K562 (cell line): ENCODE measurements at regions not wholly inside any gene's neighbourhood (a gene's known extent, or its start where the extent isn't known, plus 50 kb on each side); places are given as distances from the start of the nearest gene placed in this dataset.

Experiments
- ATAC-seq: fragments of 200-7000 bp; cut with Tn5 transposase; 3 replicates; pipeline ENCODE4 v1.9.1; 2020; ENCODE audit warnings: moderate library complexity
- BruUV-seq: library from RNA; stranded (reverse); fragments of 400-500 nt; replicated peaks from 2 replicates; lab custom pipeline; 2021; lab: Mats Ljungman, UMichigan
- CTCF ChIA-PET: fragments of 300-600 bp; formaldehyde crosslinking; extraction: SDS; loops from one replicate; lab custom pipeline; 2021; ENCODE audit warnings: low intra/inter-chr PET ratio; lab: Yijun Ruan, JAX
- POLR2A ChIA-PET: fragments of 300-600, 350-650 bp; sonication (Branson Sonifier 250); formaldehyde crosslinking; extraction: SDS; loops from one replicate; lab custom pipeline; 2021; ENCODE audit warnings: antibody characterized with exemption, inconsistent platforms; lab: Yijun Ruan, JAX
- DNase-seq, 4 experiments: peaks; one replicate each; pipeline versions ENCODE4 v3.0.0 to v3.0.0-alpha.2; 2011 to 2018; ENCODE audit warnings: low spot score in 3 of 4, mixed read lengths in 3 of 4; ENCODE audit errors: extremely low read depth in 1 of 4
- FAIRE-seq: peaks from 2 replicates; lab custom pipeline; 2011; peaks lifted over from hg19 to GRCh38; lab: Jason Lieb, UNC
- H2AFZ ChIP-seq: 2 replicates; pipeline ENCODE4 v1.6.0; 2011; ENCODE audit warnings: low read depth, low read length, control low read depth, inconsistent platforms
- H3K27ac ChIP-seq: fragments of 200-600 bp; 3 replicates; pipeline ENCODE4 v1.8.0; 2011; ENCODE audit warnings: low read depth, mild to moderate bottlenecking, control low read depth, inconsistent platforms, low read length, moderate library complexity, mixed read lengths; ENCODE audit errors: extremely low read depth
- H3K27me3 ChIP-seq, 2 experiments: fragments of 300-600 bp in 1 of 2; 2 replicates in 1 of 2; 3 replicates in 1 of 2; pipeline versions ENCODE4 v1.6.0 to v1.8.0; 2011; ENCODE audit warnings: inconsistent platforms in 2 of 2, low read length in 2 of 2, mild to moderate bottlenecking in 1 of 2, mixed read lengths in 1 of 2, moderate library complexity in 1 of 2; ENCODE audit not compliant: control insufficient read depth in 2 of 2, insufficient read depth in 2 of 2
- H3K36me3 ChIP-seq: fragments of 300-600 bp; 3 replicates; pipeline ENCODE4 v1.8.0; 2011; ENCODE audit warnings: mild to moderate bottlenecking, low read length, inconsistent platforms; ENCODE audit not compliant: control insufficient read depth, insufficient read depth
- H3K4me1 ChIP-seq, 2 experiments: fragments of 200-600 bp in 1 of 2; replicated peaks in 1 of 2; 2 replicates in 1 of 2; 3 replicates in 1 of 2; pipeline versions ENCODE4 v1.5.1 to v1.8.0; 2011; ENCODE audit warnings: inconsistent platforms in 2 of 2, low read length in 2 of 2, mild to moderate bottlenecking in 1 of 2, mixed read lengths in 1 of 2, moderate library complexity in 1 of 2; ENCODE audit not compliant: control insufficient read depth in 2 of 2, insufficient read depth in 2 of 2
- H3K4me2 ChIP-seq: 2 replicates; pipeline ENCODE4 v1.6.1; 2011; ENCODE audit warnings: low read length, control low read depth, inconsistent platforms, mixed read lengths; ENCODE audit not compliant: insufficient read depth
- H3K4me3 ChIP-seq: fragments of 200-600 bp; sonication (generic), shearing (Covaris generic); 2 replicates; pipeline ENCODE4 v1.5.1; 2016; ENCODE audit warnings: control low read depth, inconsistent platforms
- H3K79me2 ChIP-seq: fragments of 200-600 bp; 3 replicates; pipeline ENCODE4 v1.8.0; 2011; ENCODE audit warnings: low read length, inconsistent platforms; ENCODE audit not compliant: control insufficient read depth, insufficient read depth
- H3K9ac ChIP-seq, 2 experiments: 2 replicates each; pipeline versions ENCODE4 v1.6.0 to v1.6.1; 2011; ENCODE audit warnings: low read depth in 2 of 2, low read length in 2 of 2, control low read depth in 1 of 2, inconsistent platforms in 1 of 2, mild to moderate bottlenecking in 1 of 2, mixed read lengths in 1 of 2; ENCODE audit not compliant: insufficient read depth in 1 of 2
- H3K9me1 ChIP-seq: one replicate; pipeline ENCODE4 v1.6.0; 2011; ENCODE audit warnings: inconsistent platforms, mild to moderate bottlenecking, low read length, moderate library complexity; ENCODE audit not compliant: control insufficient read depth, insufficient read depth
- H3K9me3 ChIP-seq: replicated peaks from 2 replicates; pipeline ENCODE4 v1.5.1; 2011; ENCODE audit warnings: low read depth, low read length, inconsistent platforms; ENCODE audit not compliant: control insufficient read depth, insufficient read depth
- H4K20me1 ChIP-seq: replicated peaks from 2 replicates; pipeline ENCODE4 v1.6.1; 2011; ENCODE audit warnings: low read length, inconsistent platforms, mixed read lengths; ENCODE audit not compliant: control insufficient read depth, insufficient read depth
- CHCHD3 ChIP-seq: fragments of 250-450 bp; sonication (Bioruptor Pico); IDR thresholded peaks from 2 replicates; pipeline ENCODE4 v2.1.2; 2022; ENCODE audit warnings: mild to moderate bottlenecking
- ETV1 ChIP-seq: fragments of 450-650 bp; conservative IDR thresholded peaks from 2 replicates; pipeline ENCODE4 v1.6.1; 2016; ENCODE audit warnings: missing genetic modification characterization, control low read depth, low read depth, missing compliant biosample characterization
- NBN ChIP-seq: fragments of 450-650 bp; IDR thresholded peaks from 2 replicates; pipeline ENCODE4 v1.6.1; 2016; ENCODE audit warnings: low read depth, mild to moderate bottlenecking
- PPARD ChIP-seq: fragments of 250-450 bp; sonication (Bioruptor Pico); IDR thresholded peaks from 2 replicates; pipeline ENCODE4 v1.8.0; 2022; ENCODE audit warnings: inconsistent platforms, mild to moderate bottlenecking, moderate library complexity
- RREB1 ChIP-seq: fragments of 250-450 bp; sonication (Bioruptor Pico); IDR thresholded peaks from 2 replicates; pipeline ENCODE4 v1.4.0; 2020
- TGIF2 ChIP-seq: sonication (generic); formaldehyde crosslinking; IDR thresholded peaks from 2 replicates; pipeline ENCODE4 v1.8.1; 2022; ENCODE audit warnings: mild to moderate bottlenecking, missing genetic modification reagents, moderate library complexity
- ZNF282 ChIP-seq: sonication (generic); formaldehyde crosslinking; IDR thresholded peaks from 2 replicates; pipeline ENCODE4 v1.8.1; 2023; ENCODE audit warnings: missing genetic modification reagents
- ZNF324 ChIP-seq: fragments of 250-450 bp; sonication (Bioruptor Pico); IDR thresholded peaks from 2 replicates; pipeline ENCODE4 v1.4.0; 2020; ENCODE audit warnings: mild to moderate bottlenecking
- ZNF445 ChIP-seq: fragments of 250-450 bp; sonication (Bioruptor Pico); IDR thresholded peaks from 2 replicates; pipeline ENCODE4 v1.4.0; 2020; ENCODE audit warnings: low read depth, mild to moderate bottlenecking, moderate library complexity
- WGBS: fragments of 100-300 bp; shearing (Covaris generic); methylation state at CpG from one replicate; pipeline ENCODE4 v1.1.6; 2016; ENCODE audit warnings: low coverage, mixed read lengths; ENCODE audit not compliant: insufficient coverage; ENCODE audit errors: missing lambda C conversion rate; 5-methylcytosine and 5-hydroxymethylcytosine counted together
- in situ Hi-C: fragments of 300-500 bp; cut with MboI; formaldehyde crosslinking; loops from 4 replicates; pipeline ENCODE4 v1.15.0; 2018; ENCODE audit warnings: inconsistent platforms, mixed read lengths
- intact Hi-C: fragments of 100-400 bp; cut with micrococcal nuclease; formaldehyde crosslinking; loops from 2 replicates; pipeline ENCODE4 v1.14.2; 2022
- TF ChIP-seq, protein P1 (sequence below): fragments of 450-650 bp; formaldehyde crosslinking; IDR thresholded peaks from 2 replicates; pipeline ENCODE4 v1.4.0; 2022; ENCODE audit warnings: mild to moderate bottlenecking, moderate library complexity
- TF ChIP-seq, protein P2 (sequence below), 2 experiments: fragments of 150-350 bp in 1 of 2; IDR thresholded peaks; 2 replicates each; pipeline ENCODE4 v1.6.1; 2012 to 2016; ENCODE audit warnings: low read depth in 2 of 2, low read length in 2 of 2, mild to moderate bottlenecking in 1 of 2, moderate library complexity in 1 of 2

DNA sequence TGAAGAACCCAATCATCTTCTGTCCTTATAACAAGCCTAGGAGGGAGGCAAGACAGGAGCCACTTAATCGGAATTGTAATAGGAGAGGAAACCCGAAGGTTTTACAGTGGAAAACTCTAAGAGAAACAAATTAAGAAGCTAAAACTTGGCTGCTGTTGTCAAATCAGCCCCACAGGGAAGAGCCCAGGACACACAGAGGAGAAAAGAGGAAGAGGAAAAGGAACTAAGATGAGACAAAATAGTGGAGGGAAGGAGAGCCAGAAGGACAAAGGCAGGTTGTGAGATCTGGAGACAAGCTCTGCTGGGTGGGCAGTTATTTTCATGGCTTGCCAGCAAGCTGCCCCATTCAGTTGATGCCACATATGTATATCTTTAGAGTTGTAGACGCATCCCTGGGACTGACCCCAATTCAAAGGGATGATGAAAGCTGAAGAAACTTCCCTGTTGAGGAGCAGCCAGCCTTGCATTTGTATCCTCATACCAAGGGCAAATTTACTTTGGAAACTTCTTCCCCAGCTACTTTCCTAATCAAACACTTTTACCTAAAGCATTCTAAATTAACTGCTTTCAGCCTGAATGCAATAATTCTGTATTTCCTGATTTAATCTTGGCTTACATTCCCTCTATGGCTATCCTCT, 499.8 kb upstream of the MEIS1 start:
- Histone ChIP-seq H4K20me1 (no peaks in the 10 kb centered on the region), H3K9ac (no peak overlapping the region), H3K9me1 (no peaks in the 10 kb centered on the region), H2AFZ (no peak overlapping the region), H3K4me2 (no peak overlapping the region), H3K27ac (no peak overlapping the region), H3K36me3 (no peaks in the 10 kb centered on the region), H3K27me3 (peaks cover 0 to 19% of the 10 kb centered on the region in 2 experiments; a peak in 3 of 5 replicates), H3K9me3 (no peaks in the 10 kb centered on the region), H3K79me2 (no peaks in the 10 kb centered on the region), H3K4me3 (no peak overlapping the region), H3K4me1 (no peaks in the 10 kb centered on the region; a peak in 1 of 5 replicates)
- ChIA-PET CTCF (no interaction called here), POLR2A (no interaction called here)
- ATAC-seq (peak; percentile 25; the same call in 1 of the 3 replicates), FAIRE-seq (no peak), DNase-seq (no peak)
- intact Hi-C loops (no loop called here), in situ Hi-C loops (no loop called here)
- BruUV-seq, result no TSS peak
- WGBS, result 0% methylated on average over 3 of the region's 3 CpGs
- no peak for TF ChIP-seq CHCHD3 (CRISPR knock-in tag)
- TF ChIP-seq, protein P1, sequence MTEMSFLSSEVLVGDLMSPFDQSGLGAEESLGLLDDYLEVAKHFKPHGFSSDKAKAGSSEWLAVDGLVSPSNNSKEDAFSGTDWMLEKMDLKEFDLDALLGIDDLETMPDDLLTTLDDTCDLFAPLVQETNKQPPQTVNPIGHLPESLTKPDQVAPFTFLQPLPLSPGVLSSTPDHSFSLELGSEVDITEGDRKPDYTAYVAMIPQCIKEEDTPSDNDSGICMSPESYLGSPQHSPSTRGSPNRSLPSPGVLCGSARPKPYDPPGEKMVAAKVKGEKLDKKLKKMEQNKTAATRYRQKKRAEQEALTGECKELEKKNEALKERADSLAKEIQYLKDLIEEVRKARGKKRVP (CRISPR knock-in tag), result peak; percentile 61; the same call in 1 of the 2 replicates
- TF ChIP-seq ZNF445 (CRISPR knock-in tag), result no peak
- TF ChIP-seq ZNF324 (CRISPR knock-in tag), result peak; percentile 77
- no peak for TF ChIP-seq PPARD (CRISPR knock-in tag)
- no peak for TF ChIP-seq RREB1 (CRISPR knock-in tag)
- TF ChIP-seq NBN, result no peak
- no peak for TF ChIP-seq ETV1 (tag)
- no peak for TF ChIP-seq ZNF282 (CRISPR knock-in tag)
- TF ChIP-seq, protein P2, sequence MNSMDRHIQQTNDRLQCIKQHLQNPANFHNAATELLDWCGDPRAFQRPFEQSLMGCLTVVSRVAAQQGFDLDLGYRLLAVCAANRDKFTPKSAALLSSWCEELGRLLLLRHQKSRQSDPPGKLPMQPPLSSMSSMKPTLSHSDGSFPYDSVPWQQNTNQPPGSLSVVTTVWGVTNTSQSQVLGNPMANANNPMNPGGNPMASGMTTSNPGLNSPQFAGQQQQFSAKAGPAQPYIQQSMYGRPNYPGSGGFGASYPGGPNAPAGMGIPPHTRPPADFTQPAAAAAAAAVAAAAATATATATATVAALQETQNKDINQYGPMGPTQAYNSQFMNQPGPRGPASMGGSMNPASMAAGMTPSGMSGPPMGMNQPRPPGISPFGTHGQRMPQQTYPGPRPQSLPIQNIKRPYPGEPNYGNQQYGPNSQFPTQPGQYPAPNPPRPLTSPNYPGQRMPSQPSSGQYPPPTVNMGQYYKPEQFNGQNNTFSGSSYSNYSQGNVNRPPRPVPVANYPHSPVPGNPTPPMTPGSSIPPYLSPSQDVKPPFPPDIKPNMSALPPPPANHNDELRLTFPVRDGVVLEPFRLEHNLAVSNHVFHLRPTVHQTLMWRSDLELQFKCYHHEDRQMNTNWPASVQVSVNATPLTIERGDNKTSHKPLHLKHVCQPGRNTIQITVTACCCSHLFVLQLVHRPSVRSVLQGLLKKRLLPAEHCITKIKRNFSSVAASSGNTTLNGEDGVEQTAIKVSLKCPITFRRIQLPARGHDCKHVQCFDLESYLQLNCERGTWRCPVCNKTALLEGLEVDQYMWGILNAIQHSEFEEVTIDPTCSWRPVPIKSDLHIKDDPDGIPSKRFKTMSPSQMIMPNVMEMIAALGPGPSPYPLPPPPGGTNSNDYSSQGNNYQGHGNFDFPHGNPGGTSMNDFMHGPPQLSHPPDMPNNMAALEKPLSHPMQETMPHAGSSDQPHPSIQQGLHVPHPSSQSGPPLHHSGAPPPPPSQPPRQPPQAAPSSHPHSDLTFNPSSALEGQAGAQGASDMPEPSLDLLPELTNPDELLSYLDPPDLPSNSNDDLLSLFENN (IDR thresholded peaks at IDR 0.05; ENCODE audit: low read depth in 2 of 2, low read length in 2 of 2), result no peak
- TF ChIP-seq TGIF2 (CRISPR knock-in tag), result no peak
